IPS-NIHi11 (cell line): ENCODE measurements at regions not wholly inside any gene's neighbourhood (a gene's known extent, or its start where the extent isn't known, plus 50 kb on each side); places are given as distances from the start of the nearest gene placed in this dataset.
"Not testable (repeated sequence)": the region's sequence is repeated elsewhere in the genome, so short reads cannot be mapped to it uniquely, and the experiment has no call there.

Source experiments
- DNase-seq: peaks from one replicate; pipeline ENCODE4 v3.0.0; 2012; ENCODE audit warnings: mixed read lengths, low spot score

- no peak for DNase-seq
Observed at GRCh38 chr2:231644426-231644825, 51.8 kb downstream of the TEX44 start.

GRCh38 chr2:231646476-231646875 lies 53.8 kb downstream of the TEX44 start:
- no peak for DNase-seq

GRCh38 chr2:231648579-231649174 lies 56.0 kb downstream of the TEX44 start:
- peak; percentile 75 for DNase-seq

- DNase-seq, result not testable (repeated sequence)
Observed at GRCh38 chr2:231651561-231651960, 56.8 kb upstream of the PTMA start.

- DNase-seq, result no peak
Observed at GRCh38 chr2:231655488-231655887, 52.8 kb upstream of the PTMA start.

GRCh38 chr2:231655894-231656293 lies 52.4 kb upstream of the PTMA start:
- DNase-seq, result no peak
